ENCODE measurements at regions not wholly inside any gene's neighbourhood (a gene's known extent, or its start where the extent isn't known, plus 50 kb on each side); places are given as distances from the start of the nearest gene placed in this dataset. TPM values are rescaled to one million over a fixed set of nuclear protein-coding genes. Genes with fewer than 3 reads are reported as not detected.

GRCh38 chr15:36511594-36511993, 67.8 kb upstream of the CDIN1 start:
- DNase-seq (ENCODE audit: low spot score) = no peak

GRCh38 chr15:36517758-36518157, 61.7 kb upstream of the CDIN1 start:
- no peak for DNase-seq (ENCODE audit: low spot score)

GRCh38 chr15:36519067-36519466, 60.4 kb upstream of the CDIN1 start:
- no peak for DNase-seq (ENCODE audit: low spot score)

GRCh38 chr15:36525430-36525829, 54.0 kb upstream of the CDIN1 start:
- no peak for DNase-seq (ENCODE audit: low spot score)

GRCh38 chr15:36527235-36528162, 51.9 kb upstream of the CDIN1 start:
- no peak for DNase-seq (ENCODE audit: low spot score)

GRCh38 chr15:36529296-36530011, 50.0 kb upstream of the CDIN1 start:
- no peak for DNase-seq (ENCODE audit: low spot score)

Small RNAs in the stretch of these regions (small RNA-seq; reads per million reads assigned to genes)
- gene AC068867.1 (not detected), gene MIR4510 (not detected)
